HG02763 (cell line): ENCODE measurements at regions not wholly inside any gene's neighbourhood (a gene's known extent, or its start where the extent isn't known, plus 50 kb on each side); places are given as distances from the start of the nearest gene placed in this dataset.
"Not testable (repeated sequence)": the region's sequence is repeated elsewhere in the genome, so short reads cannot be mapped to it uniquely, and the experiment has no call there.

Source experiments
- ATAC-seq: cut with Tn5 transposase; IDR thresholded peaks from one replicate; pipeline ENCODE4 v1.9.1; 2021; ENCODE audit warnings: mild to moderate bottlenecking, moderate library complexity; ENCODE audit not compliant: unreplicated experiment

GRCh38 chr13:90902255-90902654, 445.2 kb upstream of the MIR17HG start:
- no peak for ATAC-seq

DNA sequence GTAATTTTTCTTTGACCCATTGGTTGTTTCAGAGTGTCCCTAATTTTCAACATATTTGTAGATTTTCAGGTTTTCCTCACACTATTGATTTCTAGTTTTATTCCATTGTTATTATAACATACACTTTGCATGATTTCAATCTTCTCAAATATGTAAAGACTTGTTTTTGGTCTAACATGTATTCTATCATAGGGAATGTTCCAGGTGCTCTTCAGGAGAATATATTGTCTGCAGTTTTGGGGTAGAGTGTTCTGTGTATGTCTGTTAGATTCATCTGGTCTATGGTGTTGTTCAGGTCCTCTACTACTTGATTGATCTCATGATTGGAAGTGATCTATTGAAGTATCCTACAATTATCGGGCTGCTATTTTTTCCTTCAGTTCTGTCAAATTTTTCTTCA, 440.9 kb upstream of the MIR17HG start:
- no peak for ATAC-seq

- no peak for ATAC-seq
These were observed 438.7 kb upstream of the MIR17HG start for GRCh38 chr13:90908792-90909191.

- no peak for ATAC-seq
These were observed 437.4 kb upstream of the MIR17HG start for GRCh38 chr13:90910018-90910639.

DNA sequence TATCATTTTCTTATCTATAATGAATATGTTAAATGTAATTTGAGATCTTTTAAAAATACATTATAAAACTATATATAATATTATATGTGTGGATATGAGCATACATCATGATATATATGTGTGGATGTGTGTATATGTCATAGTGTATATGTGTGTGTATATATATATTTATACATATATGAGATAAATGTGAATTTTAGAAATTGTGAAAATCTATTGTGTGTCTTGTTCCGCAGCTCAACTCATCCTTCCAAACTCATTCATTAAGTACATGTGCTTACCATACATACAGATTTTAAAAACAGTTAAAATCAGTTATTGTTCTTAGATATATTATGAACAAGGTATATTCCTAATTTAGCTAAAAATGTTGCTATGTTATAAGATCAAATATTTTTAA, 435.2 kb upstream of the MIR17HG start:
- ATAC-seq: no peak

DNA sequence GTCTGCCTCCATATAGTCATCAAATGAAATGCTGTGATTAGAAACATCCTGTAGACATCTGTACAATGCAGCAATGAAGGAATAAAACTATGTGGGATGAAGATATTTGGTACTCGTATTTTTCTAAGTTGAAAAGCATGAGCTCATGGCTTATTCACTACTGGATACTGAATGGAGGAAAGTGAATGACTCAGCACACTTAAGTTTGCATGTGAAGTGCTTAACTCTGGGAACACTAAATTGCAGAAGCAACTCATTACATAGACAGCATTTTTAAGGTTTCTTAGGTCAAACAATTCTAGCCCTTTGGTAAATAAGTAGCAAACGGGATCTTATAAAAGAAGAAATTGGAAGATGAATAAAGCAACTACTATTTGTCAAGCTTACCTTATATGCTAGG, 429.0 kb upstream of the MIR17HG start:
- ATAC-seq: no peak

GRCh38 chr13:90919153-90919552, 428.3 kb upstream of the MIR17HG start:
- no peak for ATAC-seq

GRCh38 chr13:90926459-90926858, 421.0 kb upstream of the MIR17HG start:
- no peak for ATAC-seq

DNA sequence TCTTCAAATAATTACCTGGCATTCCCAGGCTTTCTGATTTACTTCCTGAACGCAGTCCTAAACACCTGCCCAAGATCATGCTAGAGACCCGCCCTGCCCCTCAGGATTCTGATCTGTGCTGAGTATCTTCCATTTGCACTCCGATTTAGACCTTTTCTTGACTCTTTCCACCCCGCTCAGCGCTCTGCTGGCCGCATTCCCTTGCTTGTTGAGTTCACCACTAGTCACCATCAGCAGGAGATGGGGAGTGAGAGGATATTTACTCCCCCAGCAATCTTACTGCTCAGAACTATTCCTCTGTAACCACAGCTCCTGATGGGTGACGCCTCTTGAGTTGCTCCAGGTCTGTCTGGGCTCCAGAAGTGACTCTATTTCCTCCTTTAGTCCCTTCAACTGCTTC, 419.4 kb upstream of the MIR17HG start:
- no peak for ATAC-seq

DNA sequence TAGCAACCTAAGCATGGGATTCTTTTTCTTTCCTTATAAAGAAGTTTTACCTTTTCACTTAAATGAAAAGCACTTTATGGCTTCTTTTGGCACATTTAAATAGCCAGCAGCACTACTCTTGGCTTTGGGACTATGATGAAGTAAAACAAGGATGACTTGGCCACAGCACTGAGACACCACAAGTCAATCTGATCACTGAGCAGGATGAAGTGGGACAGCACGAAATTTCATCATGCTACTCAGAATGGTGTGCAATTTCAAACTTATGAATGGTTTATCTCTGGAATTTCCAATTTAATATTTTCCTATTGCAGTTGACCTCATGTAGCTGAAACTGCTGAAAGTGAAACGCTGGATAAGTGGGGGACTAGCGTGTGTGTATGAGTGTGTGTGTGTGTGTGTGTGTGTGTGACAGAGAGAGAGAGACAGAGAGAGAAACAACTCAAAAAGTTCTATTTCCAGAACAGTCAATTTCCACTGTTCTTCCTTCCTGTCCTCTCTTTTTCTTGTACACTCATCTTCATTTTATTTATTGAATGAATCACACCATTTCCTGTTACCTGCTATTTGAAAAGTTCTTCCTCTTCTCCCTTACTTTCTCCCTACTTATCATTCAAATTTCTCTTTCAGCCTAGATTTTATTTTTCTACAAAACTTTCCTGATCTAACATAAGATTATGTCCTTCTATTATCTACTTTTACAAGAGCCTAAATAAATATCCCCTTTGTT, 414.2 kb upstream of the MIR17HG start:
- ATAC-seq: no peak

DNA sequence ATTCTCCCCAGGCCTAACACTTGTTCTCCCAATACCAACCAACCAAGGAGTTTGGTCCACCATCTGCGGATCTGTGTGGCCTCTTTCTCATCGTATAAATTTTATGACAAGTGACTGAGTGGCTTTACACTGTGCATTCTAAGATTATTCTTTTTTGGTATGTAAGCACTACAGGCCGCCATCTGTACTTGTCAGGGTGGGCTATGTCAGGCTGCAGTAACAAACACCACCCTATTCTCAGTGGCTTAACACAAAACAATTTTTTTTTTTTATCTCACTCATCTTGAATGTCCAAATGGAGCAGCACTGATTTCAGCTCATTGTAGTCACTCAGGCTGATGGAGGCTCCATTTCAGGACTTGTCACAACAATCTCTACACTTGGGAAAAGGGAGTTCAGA, 412.7 kb upstream of the MIR17HG start:
- no peak for ATAC-seq

- ATAC-seq: no peak
These were observed 408.6 kb upstream of the MIR17HG start for GRCh38 chr13:90938848-90939247.

GRCh38 chr13:90943946-90944345, 403.5 kb upstream of the MIR17HG start:
- ATAC-seq: no peak

DNA sequence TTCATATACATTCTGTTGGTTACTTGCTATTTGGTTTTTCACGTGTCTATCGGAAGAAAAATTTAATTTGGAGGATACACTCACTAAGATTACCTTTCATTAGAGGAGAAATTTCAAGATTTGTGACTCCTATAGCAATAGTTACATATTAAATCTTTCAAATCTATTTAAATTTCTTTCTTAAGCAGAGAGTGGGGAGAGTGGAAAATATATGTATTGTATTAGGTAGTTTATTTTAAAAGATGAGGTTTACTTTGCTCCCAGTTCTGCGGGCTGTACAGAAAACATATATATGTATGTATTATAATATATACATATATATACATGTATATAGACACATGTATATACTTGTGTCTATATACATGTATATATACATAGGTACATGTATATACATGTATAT, 402.3 kb upstream of the MIR17HG start:
- not testable (repeated sequence) for ATAC-seq

GRCh38 chr13:90946125-90946524, 401.4 kb upstream of the MIR17HG start:
- ATAC-seq: not testable (repeated sequence)

GRCh38 chr13:90947976-90948375, 399.5 kb upstream of the MIR17HG start:
- no peak for ATAC-seq

DNA sequence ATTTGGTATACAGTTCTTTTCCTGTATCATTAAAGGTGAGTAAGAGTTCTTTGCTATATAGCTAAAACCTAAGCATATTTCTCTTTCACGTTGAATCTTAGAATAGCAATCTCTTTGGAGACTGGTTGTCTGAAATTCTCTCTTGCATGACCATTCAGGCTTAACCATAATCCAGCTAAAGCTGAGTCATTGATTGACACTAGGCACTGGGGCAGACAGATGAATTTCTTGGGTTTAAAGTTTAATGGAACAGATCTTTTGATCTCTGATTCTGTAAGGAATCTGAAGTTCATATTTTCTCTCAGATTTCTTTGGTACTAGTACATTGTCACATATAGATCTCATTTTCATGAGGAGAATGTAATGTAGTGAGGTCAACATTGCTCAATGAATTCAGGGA, 397.3 kb upstream of the MIR17HG start:
- no peak for ATAC-seq

GRCh38 chr13:90951663-90952062, 395.8 kb upstream of the MIR17HG start:
- ATAC-seq: no peak

- no peak for ATAC-seq
These were observed 395.2 kb upstream of the MIR17HG start for GRCh38 chr13:90952326-90952725.

GRCh38 chr13:90954605-90955195, 392.8 kb upstream of the MIR17HG start:
- no peak for ATAC-seq

- no peak for ATAC-seq
These were observed 391.5 kb upstream of the MIR17HG start for GRCh38 chr13:90956031-90956430.

GRCh38 chr13:90958866-90959265, 388.6 kb upstream of the MIR17HG start:
- no peak for ATAC-seq
